RWPE2 (cell line): ENCODE measurements at regions not wholly inside any gene's neighbourhood (a gene's known extent, or its start where the extent isn't known, plus 50 kb on each side); places are given as distances from the start of the nearest gene placed in this dataset.

Source experiments
- ATAC-seq: fragments of 200-7000 bp; cut with Tn5 transposase; 3 replicates; pipeline ENCODE4 v1.9.1; 2021; ENCODE audit warnings: low read depth
- DNase-seq: peaks from one replicate; pipeline ENCODE4 v3.0.0-alpha.2; 2020; ENCODE audit warnings: low spot score
- H3K27ac ChIP-seq: fragments of 450-650 bp; 2 replicates; pipeline ENCODE4 v1.5.1; 2017; ENCODE audit warnings: mild to moderate bottlenecking; ENCODE audit not compliant: poor library complexity, severe bottlenecking
- H3K27me3 ChIP-seq: fragments of 250-450 bp; sonication (Bioruptor Pico); 2 replicates; pipeline ENCODE4 v1.5.1; 2021; ENCODE audit warnings: mild to moderate bottlenecking, moderate library complexity; ENCODE audit not compliant: insufficient read depth, poor library complexity, severe bottlenecking
- H3K36me3 ChIP-seq: fragments of 250-450 bp; sonication (Bioruptor Pico); 2 replicates; pipeline ENCODE4 v1.5.1; 2020; ENCODE audit warnings: low read depth, mild to moderate bottlenecking, moderate library complexity
- H3K4me1 ChIP-seq: fragments of 250-450 bp; sonication (Bioruptor Pico); 2 replicates; pipeline ENCODE4 v1.5.1; 2021; ENCODE audit warnings: mild to moderate bottlenecking, moderate library complexity; ENCODE audit not compliant: insufficient read depth, poor library complexity, severe bottlenecking
- H3K4me3 ChIP-seq: fragments of 250-450 bp; sonication (Bioruptor Pico); 2 replicates; pipeline ENCODE4 v1.5.1; 2021; ENCODE audit warnings: mild to moderate bottlenecking, moderate library complexity; ENCODE audit not compliant: severe bottlenecking
- H3K9me3 ChIP-seq: fragments of 250-450 bp; sonication (Bioruptor Pico); 2 replicates; pipeline ENCODE4 v1.5.1; 2021; ENCODE audit warnings: mild to moderate bottlenecking, moderate library complexity; ENCODE audit not compliant: severe bottlenecking
- TF ChIP-seq, protein P1 (sequence below): fragments of 450-650 bp; IDR thresholded peaks from one replicate; pipeline ENCODE4 v1.5.1; 2017; ENCODE audit warnings: mild to moderate bottlenecking, moderate library complexity; ENCODE audit not compliant: poor library complexity, severe bottlenecking

DNA sequence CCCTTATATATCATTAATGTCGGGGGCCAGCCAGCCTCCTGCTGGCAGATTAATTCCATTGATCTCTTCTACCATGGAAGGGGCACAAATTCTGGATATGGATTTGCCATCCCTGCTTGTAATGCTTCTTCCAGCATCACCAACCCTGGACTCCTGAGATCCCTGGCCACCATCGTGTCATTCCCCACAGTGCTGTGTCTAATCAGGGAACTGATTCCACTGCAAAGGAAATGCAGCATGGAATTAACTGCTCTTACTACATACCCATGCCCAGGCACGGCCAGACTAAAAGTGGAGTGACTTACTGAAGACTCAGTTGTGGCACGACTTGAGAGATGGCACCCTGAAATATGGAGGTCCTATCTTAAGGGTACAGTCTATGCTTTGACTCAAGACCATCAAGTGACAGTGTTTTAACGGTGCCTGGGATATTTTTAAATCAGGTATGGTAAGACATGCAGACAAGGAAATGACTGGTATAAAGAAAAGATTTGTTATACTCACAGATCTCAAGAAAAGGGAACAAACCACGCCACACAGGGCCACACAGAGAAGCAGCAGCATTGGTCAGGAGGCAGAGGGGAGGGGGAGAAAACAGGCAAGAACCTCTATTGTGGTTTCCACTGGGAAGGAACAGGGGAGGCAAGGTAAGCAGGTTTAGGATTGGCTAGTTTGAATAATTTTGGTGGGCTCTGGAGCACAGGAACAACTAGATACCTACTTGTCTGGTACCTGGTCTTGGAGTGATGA, 65.1 kb downstream of the IGLL5 start:
- Histone ChIP-seq H3K4me1 (no peaks in the 10 kb centered on the region), H3K9me3 (peaks cover 17% of the 10 kb centered on the region), H3K36me3 (no peaks in the 10 kb centered on the region), H3K27me3 (peaks cover 19% of the 10 kb centered on the region), H3K4me3 (no peak overlapping the region), H3K27ac (no peak overlapping the region)
- TF ChIP-seq, protein P1, sequence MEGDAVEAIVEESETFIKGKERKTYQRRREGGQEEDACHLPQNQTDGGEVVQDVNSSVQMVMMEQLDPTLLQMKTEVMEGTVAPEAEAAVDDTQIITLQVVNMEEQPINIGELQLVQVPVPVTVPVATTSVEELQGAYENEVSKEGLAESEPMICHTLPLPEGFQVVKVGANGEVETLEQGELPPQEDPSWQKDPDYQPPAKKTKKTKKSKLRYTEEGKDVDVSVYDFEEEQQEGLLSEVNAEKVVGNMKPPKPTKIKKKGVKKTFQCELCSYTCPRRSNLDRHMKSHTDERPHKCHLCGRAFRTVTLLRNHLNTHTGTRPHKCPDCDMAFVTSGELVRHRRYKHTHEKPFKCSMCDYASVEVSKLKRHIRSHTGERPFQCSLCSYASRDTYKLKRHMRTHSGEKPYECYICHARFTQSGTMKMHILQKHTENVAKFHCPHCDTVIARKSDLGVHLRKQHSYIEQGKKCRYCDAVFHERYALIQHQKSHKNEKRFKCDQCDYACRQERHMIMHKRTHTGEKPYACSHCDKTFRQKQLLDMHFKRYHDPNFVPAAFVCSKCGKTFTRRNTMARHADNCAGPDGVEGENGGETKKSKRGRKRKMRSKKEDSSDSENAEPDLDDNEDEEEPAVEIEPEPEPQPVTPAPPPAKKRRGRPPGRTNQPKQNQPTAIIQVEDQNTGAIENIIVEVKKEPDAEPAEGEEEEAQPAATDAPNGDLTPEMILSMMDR: no peak
- ATAC-seq (no peak), DNase-seq (no peak)

DNA sequence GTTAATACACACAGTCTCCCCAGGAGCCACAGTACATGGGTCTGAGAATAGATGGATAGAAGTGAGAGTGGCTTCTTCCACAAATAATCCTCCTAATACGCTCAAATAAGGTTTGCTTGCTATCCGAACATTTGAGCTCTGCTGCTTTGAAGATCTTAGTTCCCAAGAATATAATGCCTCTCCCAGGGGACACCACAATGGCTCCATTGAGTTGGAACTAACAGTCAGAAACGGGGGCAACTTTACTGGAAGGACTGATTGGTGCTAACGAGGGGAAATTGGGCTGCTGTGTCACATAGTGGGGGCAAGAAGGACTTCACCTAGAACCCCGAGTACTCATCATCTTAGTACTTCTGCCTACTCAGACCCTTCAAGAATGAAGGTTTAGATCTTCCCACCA, 66.2 kb downstream of the IGLL5 start:
- Histone ChIP-seq H3K4me1 (no peaks in the 10 kb centered on the region), H3K36me3 (no peaks in the 10 kb centered on the region), H3K27me3 (peaks cover 19% of the 10 kb centered on the region), H3K9me3 (peaks cover 17% of the 10 kb centered on the region), H3K27ac (no peak overlapping the region), H3K4me3 (no peak overlapping the region)
- DNase-seq: no peak
- no peak for ATAC-seq
- TF ChIP-seq, protein P1: no peak

DNA sequence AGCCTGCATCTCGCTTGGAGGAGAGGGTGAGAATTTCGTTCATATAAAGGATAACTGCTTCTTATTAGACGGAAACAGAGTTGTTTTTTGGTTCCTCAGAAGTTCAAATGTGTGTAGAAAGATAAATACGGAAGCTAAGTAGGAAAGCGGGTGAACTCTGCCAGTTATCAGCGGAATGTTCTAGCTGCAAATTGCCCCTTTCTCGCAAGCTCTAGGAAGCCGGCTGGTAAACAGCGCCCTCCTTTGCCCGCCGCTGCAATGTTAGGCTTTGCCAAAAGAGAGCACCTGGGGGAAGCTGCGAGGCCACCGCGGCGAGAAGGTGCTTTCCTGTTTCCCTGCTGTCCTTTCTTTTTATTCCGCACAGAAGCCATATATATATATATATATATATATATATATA, 67.0 kb downstream of the IGLL5 start:
- DNase-seq: no peak

DNA sequence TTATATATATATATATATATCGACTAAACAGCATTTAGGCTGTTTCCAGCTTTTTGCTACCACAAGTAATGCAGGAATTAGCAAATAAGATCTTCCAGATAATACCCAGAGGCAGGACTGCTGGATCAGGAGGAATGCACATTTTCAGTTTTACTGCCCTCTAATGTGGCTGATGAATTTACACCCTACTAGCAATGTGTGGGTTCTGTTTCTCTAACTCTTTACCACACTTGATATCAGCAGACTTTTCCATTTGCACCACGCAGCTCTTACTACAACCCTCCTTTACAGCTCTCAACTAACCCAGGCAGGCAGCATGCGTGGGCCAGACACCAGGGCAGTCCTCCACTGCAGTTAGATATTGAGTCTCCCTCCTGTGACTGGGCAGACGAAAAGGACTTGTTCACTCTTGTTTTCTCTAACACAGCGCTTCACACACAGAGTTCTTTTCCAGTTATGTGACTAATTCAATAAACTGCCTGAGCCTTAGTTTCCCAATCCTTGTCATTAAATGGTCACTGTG, 67.7 kb downstream of the IGLL5 start:
- ATAC-seq (no peak), DNase-seq (no peak)
- Histone ChIP-seq H3K27ac (no peak overlapping the region), H3K27me3 (peaks cover 19% of the 10 kb centered on the region), H3K36me3 (no peaks in the 10 kb centered on the region), H3K9me3 (peaks cover 22% of the 10 kb centered on the region), H3K4me3 (no peak overlapping the region), H3K4me1 (no peaks in the 10 kb centered on the region)
- TF ChIP-seq, protein P1: no peak

More for the DNA sequence above, 67.0 kb downstream of the IGLL5 start:
- Histone ChIP-seq H3K4me3 (no peak overlapping the region), H3K36me3 (no peaks in the 10 kb centered on the region), H3K4me1 (no peaks in the 10 kb centered on the region), H3K27ac (no peak overlapping the region), H3K9me3 (peaks cover 19% of the 10 kb centered on the region), H3K27me3 (peaks cover 19% of the 10 kb centered on the region)
- ATAC-seq: no peak
- TF ChIP-seq, protein P1: no peak

DNA sequence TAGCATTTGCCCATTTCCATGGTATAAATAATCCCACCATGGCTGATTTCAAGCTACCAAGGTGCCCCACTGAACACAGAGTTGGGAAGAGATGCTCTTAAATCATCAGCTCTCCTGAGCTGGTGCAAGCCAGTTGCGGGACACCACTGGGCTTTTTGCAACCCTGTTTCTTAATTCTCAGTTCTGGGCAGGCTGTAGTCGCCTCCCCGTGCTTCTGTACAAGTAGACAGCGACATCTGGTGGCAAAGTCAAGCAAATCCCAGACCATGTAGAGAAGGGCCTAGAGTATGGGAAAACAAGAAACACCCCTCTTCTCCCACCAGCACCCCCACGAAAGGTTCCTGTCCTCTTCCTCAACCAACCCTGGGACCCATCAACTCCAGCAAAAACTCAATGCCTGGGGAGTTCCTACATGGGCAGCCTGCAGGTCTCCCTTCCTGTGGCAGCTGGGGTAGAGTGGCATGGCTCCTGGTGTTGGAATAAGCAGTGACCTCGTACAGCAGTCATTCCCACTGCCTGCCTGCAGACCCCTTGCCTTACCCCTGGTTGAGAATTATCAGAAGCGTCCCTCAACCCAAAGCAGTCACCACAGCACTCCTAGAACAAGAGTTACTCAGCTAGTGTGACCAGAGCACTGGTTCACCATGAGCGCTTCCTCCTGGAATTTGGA, 68.4 kb downstream of the IGLL5 start:
- ATAC-seq (peak; percentile 85), DNase-seq (no peak)
- no peaks in the 10 kb centered on the region for H3K4me1 ChIP-seq
- peaks cover 19% of the 10 kb centered on the region for H3K27me3 ChIP-seq
- no peak overlapping the region for H3K4me3 ChIP-seq
- H3K36me3 ChIP-seq: no peaks in the 10 kb centered on the region
- peaks cover 23% of the 10 kb centered on the region for H3K9me3 ChIP-seq
- TF ChIP-seq, protein P1: peak; percentile 85
- no peak overlapping the region for H3K27ac ChIP-seq
